ENCODE measurements at regions not wholly inside any gene's neighbourhood (a gene's known extent, or its start where the extent isn't known, plus 50 kb on each side); places are given as distances from the start of the nearest gene placed in this dataset.

GRCh38 chr18:66342577-66342976, 261.3 kb downstream of the CDH19 start:
- TF ChIP-seq CTCF (IDR thresholded peaks at IDR 0.05; ENCODE audit: low read depth, low read length): no peak
- TF ChIP-seq, protein P1, sequence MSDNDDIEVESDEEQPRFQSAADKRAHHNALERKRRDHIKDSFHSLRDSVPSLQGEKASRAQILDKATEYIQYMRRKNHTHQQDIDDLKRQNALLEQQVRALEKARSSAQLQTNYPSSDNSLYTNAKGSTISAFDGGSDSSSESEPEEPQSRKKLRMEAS (IDR thresholded peaks at IDR 0.05; ENCODE audit: low read depth, low read length): no peak

Measured in NB4 (cell line).